Loucy (cell line): ENCODE measurements at regions not wholly inside any gene's neighbourhood (a gene's known extent, or its start where the extent isn't known, plus 50 kb on each side); places are given as distances from the start of the nearest gene placed in this dataset.

Experiments used
- H2AFZ ChIP-seq: fragments of 200-600 bp; sonication (generic); 2 replicates; pipeline ENCODE4 v1.6.0; 2016; ENCODE audit warnings: antibody characterized with exemption, mild to moderate bottlenecking, low read length, moderate library complexity
- H3F3A ChIP-seq: fragments of 200-600 bp; 2 replicates; pipeline ENCODE4 v1.6.0; 2016; ENCODE audit warnings: antibody characterized with exemption, low read depth, mild to moderate bottlenecking
- H3K27me3 ChIP-seq: fragments of 200-600 bp; sonication (generic); 2 replicates; pipeline ENCODE4 v1.6.1; 2014; ENCODE audit warnings: low read length, mild to moderate bottlenecking; ENCODE audit not compliant: insufficient read depth, poor library complexity, severe bottlenecking
- H3K36me3 ChIP-seq: fragments of 200-600 bp; sonication (generic); 2 replicates; pipeline ENCODE4 v1.6.1; 2016; ENCODE audit warnings: low read length; ENCODE audit not compliant: insufficient read depth
- H3K4me1 ChIP-seq: fragments of 200-600 bp; sonication (generic); 2 replicates; pipeline ENCODE4 v1.5.1; 2014; ENCODE audit warnings: low read length, mild to moderate bottlenecking; ENCODE audit not compliant: insufficient read depth, poor library complexity, severe bottlenecking
- H3K4me2 ChIP-seq: fragments of 200-600 bp; sonication (generic); 2 replicates; pipeline ENCODE4 v1.6.0; 2014; ENCODE audit warnings: antibody characterized with exemption, low read length, low read depth, mild to moderate bottlenecking; ENCODE audit not compliant: poor library complexity, severe bottlenecking
- H3K4me3 ChIP-seq: fragments of 200-600 bp; sonication (generic); 2 replicates; pipeline ENCODE4 v1.5.1; 2014; ENCODE audit warnings: low read length, mild to moderate bottlenecking, mixed read lengths; ENCODE audit not compliant: poor library complexity, severe bottlenecking
- H3K79me2 ChIP-seq: fragments of 200-600 bp; sonication (generic); 2 replicates; pipeline ENCODE4 v1.6.1; 2014; ENCODE audit warnings: low read length; ENCODE audit not compliant: insufficient read depth
- H3K9ac ChIP-seq: fragments of 200-600 bp; sonication (generic); 2 replicates; pipeline ENCODE4 v1.6.0; 2014; ENCODE audit warnings: mild to moderate bottlenecking, low read depth, low read length, moderate library complexity; ENCODE audit not compliant: poor library complexity, severe bottlenecking
- H3K9me2 ChIP-seq: fragments of 200-600 bp; sonication (generic); replicated peaks from 2 replicates; pipeline ENCODE4 v1.6.1; 2016; ENCODE audit warnings: low read depth, low read length, mixed read lengths
- H3K9me3 ChIP-seq: fragments of 200-600 bp; sonication (generic); 2 replicates; pipeline ENCODE4 v1.6.1; 2014; ENCODE audit warnings: mild to moderate bottlenecking, antibody characterized with exemption, low read length, low read depth; ENCODE audit not compliant: insufficient read depth
- H4K20me1 ChIP-seq: fragments of 200-600 bp; sonication (generic); 2 replicates; pipeline ENCODE4 v1.6.0; 2014; ENCODE audit warnings: antibody characterized with exemption, low read length, mild to moderate bottlenecking; ENCODE audit not compliant: insufficient read depth, poor library complexity, severe bottlenecking
- EZH2phosphoT487 ChIP-seq: fragments of 200-600 bp; IDR thresholded peaks from 2 replicates; pipeline ENCODE4 v1.6.1; 2018; ENCODE audit warnings: antibody characterized with exemption, mild to moderate bottlenecking, moderate library complexity, borderline replicate concordance
- TF ChIP-seq, protein P1 (sequence below): fragments of 200-600 bp; sonication (generic); conservative IDR thresholded peaks from 2 replicates; pipeline ENCODE4 v1.5.1; 2014; ENCODE audit warnings: mild to moderate bottlenecking, antibody characterized with exemption, low read length

GRCh38 chr7:94089806-94090205 lies 85.7 kb upstream of the BET1 start:
- H3K79me2 ChIP-seq = no peaks in the 10 kb centered on the region
- no peak overlapping the region for H3K9ac ChIP-seq
- no peak overlapping the region for H3K4me3 ChIP-seq
- peaks cover 34% of the 10 kb centered on the region for H3K27me3 ChIP-seq
- H4K20me1 ChIP-seq = no peaks in the 10 kb centered on the region
- TF ChIP-seq, protein P1, sequence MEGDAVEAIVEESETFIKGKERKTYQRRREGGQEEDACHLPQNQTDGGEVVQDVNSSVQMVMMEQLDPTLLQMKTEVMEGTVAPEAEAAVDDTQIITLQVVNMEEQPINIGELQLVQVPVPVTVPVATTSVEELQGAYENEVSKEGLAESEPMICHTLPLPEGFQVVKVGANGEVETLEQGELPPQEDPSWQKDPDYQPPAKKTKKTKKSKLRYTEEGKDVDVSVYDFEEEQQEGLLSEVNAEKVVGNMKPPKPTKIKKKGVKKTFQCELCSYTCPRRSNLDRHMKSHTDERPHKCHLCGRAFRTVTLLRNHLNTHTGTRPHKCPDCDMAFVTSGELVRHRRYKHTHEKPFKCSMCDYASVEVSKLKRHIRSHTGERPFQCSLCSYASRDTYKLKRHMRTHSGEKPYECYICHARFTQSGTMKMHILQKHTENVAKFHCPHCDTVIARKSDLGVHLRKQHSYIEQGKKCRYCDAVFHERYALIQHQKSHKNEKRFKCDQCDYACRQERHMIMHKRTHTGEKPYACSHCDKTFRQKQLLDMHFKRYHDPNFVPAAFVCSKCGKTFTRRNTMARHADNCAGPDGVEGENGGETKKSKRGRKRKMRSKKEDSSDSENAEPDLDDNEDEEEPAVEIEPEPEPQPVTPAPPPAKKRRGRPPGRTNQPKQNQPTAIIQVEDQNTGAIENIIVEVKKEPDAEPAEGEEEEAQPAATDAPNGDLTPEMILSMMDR = no peak
- no peak for TF ChIP-seq EZH2phosphoT487
- H2AFZ ChIP-seq = no peak overlapping the region
- no peaks in the 10 kb centered on the region for H3K9me3 ChIP-seq
- no peaks in the 10 kb centered on the region for H3F3A ChIP-seq
- H3K36me3 ChIP-seq = no peaks in the 10 kb centered on the region
- no peak overlapping the region for H3K4me2 ChIP-seq
- no peaks in the 10 kb centered on the region for H3K4me1 ChIP-seq
- no peaks in the 10 kb centered on the region for H3K9me2 ChIP-seq

DNA sequence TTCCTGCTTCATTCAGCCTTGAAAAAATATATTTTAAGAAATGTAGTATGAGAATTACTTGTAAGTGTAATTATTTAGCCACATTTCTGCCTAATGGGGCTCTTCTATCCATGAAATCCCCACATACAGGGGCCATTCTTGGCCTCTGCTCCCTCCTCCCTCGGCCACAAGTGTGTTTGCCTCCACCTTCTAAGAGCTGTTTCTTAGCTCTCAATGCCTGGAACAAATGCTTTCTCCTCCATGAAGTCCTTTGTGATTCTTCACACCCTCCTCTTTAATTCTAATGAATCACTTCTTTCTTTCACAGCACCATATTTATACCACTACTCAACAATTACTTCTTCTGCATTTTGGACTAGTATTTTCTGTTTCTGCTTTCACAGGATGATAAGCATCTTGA lies 88.8 kb upstream of the BET1 start:
- Histone ChIP-seq H3K9ac (no peak overlapping the region), H3K4me2 (no peak overlapping the region), H4K20me1 (no peaks in the 10 kb centered on the region), H3F3A (no peaks in the 10 kb centered on the region), H2AFZ (no peak overlapping the region), H3K36me3 (no peaks in the 10 kb centered on the region), H3K79me2 (no peaks in the 10 kb centered on the region), H3K27me3 (peaks cover 35% of the 10 kb centered on the region), H3K4me3 (no peak overlapping the region), H3K9me2 (no peaks in the 10 kb centered on the region), H3K4me1 (no peaks in the 10 kb centered on the region), H3K9me3 (no peaks in the 10 kb centered on the region)
- TF ChIP-seq, protein P1 = no peak

GRCh38 chr7:94094298-94094697 lies 90.1 kb upstream of the BET1 start:
- Histone ChIP-seq H4K20me1 (no peaks in the 10 kb centered on the region), H2AFZ (no peak overlapping the region), H3K9me3 (no peaks in the 10 kb centered on the region), H3K4me1 (no peaks in the 10 kb centered on the region), H3K79me2 (no peaks in the 10 kb centered on the region), H3F3A (no peaks in the 10 kb centered on the region), H3K9ac (no peak overlapping the region), H3K9me2 (no peaks in the 10 kb centered on the region), H3K27me3 (peaks cover 30% of the 10 kb centered on the region), H3K4me2 (no peak overlapping the region), H3K4me3 (no peak overlapping the region), H3K36me3 (no peaks in the 10 kb centered on the region)
- TF ChIP-seq, protein P1 = no peak
- no peak for TF ChIP-seq EZH2phosphoT487
